PFSK-1 (cell line): ENCODE measurements at regions not wholly inside any gene's neighbourhood (a gene's known extent, or its start where the extent isn't known, plus 50 kb on each side); places are given as distances from the start of the nearest gene placed in this dataset.

Source experiments
- FOXP2 ChIP-seq: optimal IDR thresholded peaks from 2 replicates; pipeline ENCODE3; 2011; ENCODE audit warnings: borderline replicate concordance, control low read depth, inconsistent platforms; ENCODE audit not compliant: insufficient read depth; ENCODE audit errors: extremely low read length, extremely low read depth
- POLR2AphosphoS5 ChIP-seq: IDR thresholded peaks from 2 replicates; pipeline ENCODE4 v1.6.1; 2012; ENCODE audit warnings: low read depth, mild to moderate bottlenecking, control low read depth, low read length, moderate library complexity
- REST ChIP-seq, 2 experiments: IDR thresholded peaks; 2 replicates each; pipeline versions ENCODE4 v1.6.1 to v1.8.0; 2011 to 2012; ENCODE audit warnings: low read depth in 2 of 2, low read length in 2 of 2, control low read depth in 1 of 2, inconsistent platforms in 1 of 2, mild to moderate bottlenecking in 1 of 2, moderate library complexity in 1 of 2; ENCODE audit not compliant: insufficient read depth in 1 of 2
- SIN3A ChIP-seq: IDR thresholded peaks from 2 replicates; pipeline ENCODE4 v1.6.1; 2012; ENCODE audit warnings: mild to moderate bottlenecking, low read length, moderate library complexity, borderline replicate concordance; ENCODE audit not compliant: insufficient read depth
- TAF1 ChIP-seq: IDR thresholded peaks from 2 replicates; pipeline ENCODE4 v1.6.1; 2012; ENCODE audit warnings: low read length, control low read depth, borderline replicate concordance; ENCODE audit not compliant: insufficient read depth

- TF ChIP-seq TAF1 (no peak), SIN3A (no peak), POLR2AphosphoS5 (no peak)
These were observed 118.8 kb upstream of the GALNT15 start for GRCh38 chr3:16055606-16056211.

- no peak for TF ChIP-seq SIN3A
- no peak for TF ChIP-seq POLR2AphosphoS5
- TF ChIP-seq REST (IDR thresholded peaks at IDR 0.05; ENCODE audit: insufficient read depth in 1 of 2, low read depth in 2 of 2, low read length in 2 of 2): no peak
- no peak for TF ChIP-seq TAF1
- no peak for TF ChIP-seq FOXP2
These were observed 118.3 kb upstream of the GALNT15 start for GRCh38 chr3:16056217-16056616.

- TF ChIP-seq REST (IDR thresholded peaks at IDR 0.05; ENCODE audit: insufficient read depth in 1 of 2, low read depth in 2 of 2, low read length in 2 of 2): no peak
- no peak for TF ChIP-seq SIN3A
- no peak for TF ChIP-seq POLR2AphosphoS5
- TF ChIP-seq FOXP2: no peak
These were observed 116.0 kb upstream of the GALNT15 start for GRCh38 chr3:16058521-16058920.

GRCh38 chr3:16059081-16059537 is 115.4 kb upstream of the GALNT15 start:
- TF ChIP-seq TAF1 (no peak), FOXP2 (no peak), REST (IDR thresholded peaks at IDR 0.05; ENCODE audit: insufficient read depth in 1 of 2, low read depth in 2 of 2, low read length in 2 of 2) (no peak)

GRCh38 chr3:16059711-16060357 is 114.6 kb upstream of the GALNT15 start:
- TF ChIP-seq TAF1: no peak
- no peak for TF ChIP-seq SIN3A
- TF ChIP-seq FOXP2: no peak
- TF ChIP-seq REST (IDR thresholded peaks at IDR 0.05; ENCODE audit: insufficient read depth in 1 of 2, low read depth in 2 of 2, low read length in 2 of 2): no peak
- TF ChIP-seq POLR2AphosphoS5: no peak
